ENCODE measurements at regions not wholly inside any gene's neighbourhood (a gene's known extent, or its start where the extent isn't known, plus 50 kb on each side); places are given as distances from the start of the nearest gene placed in this dataset.
"Not testable (repeated sequence)": the region's sequence is repeated elsewhere in the genome, so short reads cannot be mapped to it uniquely, and the experiment has no call there.

DNA sequence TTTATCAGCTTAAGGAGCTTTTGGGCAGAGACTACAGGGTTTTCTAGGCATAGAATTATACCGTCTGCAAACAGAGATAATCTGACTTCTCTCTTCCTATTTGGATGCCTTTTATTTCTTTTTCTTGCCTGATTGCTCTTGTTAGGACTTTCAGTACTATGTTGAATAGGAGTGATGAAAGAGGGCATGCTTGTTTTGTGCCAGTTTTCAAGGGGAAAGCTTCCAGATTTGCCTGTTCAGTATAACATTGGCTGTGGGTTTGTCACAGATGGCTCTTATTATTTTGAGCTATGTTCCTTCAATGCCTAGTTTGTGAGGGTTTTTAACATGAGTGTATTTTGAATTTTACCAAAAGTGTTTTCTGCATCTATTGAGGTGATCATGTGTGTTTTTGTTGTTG lies 192.8 kb upstream of the PHACTR1 start:
- FAIRE-seq, result no peak

DNA sequence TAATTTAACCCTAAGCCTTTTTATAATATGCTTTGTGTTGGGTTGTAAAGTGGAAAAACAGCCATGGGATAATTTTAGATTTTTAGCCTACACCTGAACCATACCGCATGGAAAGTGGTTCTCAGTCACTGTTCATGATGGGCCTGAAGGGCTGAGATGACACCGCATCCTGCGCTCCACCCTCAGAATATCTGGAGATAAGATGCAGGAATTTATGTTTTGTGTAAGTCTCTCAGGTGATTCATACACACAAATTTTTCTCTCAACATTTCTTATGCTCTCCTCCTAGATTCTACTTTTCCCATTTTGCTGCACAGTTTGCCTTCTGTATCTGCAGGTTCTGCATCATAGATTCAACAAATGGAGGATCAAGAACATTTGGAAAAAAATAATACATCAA lies 191.3 kb upstream of the PHACTR1 start:
- no peak for FAIRE-seq

DNA sequence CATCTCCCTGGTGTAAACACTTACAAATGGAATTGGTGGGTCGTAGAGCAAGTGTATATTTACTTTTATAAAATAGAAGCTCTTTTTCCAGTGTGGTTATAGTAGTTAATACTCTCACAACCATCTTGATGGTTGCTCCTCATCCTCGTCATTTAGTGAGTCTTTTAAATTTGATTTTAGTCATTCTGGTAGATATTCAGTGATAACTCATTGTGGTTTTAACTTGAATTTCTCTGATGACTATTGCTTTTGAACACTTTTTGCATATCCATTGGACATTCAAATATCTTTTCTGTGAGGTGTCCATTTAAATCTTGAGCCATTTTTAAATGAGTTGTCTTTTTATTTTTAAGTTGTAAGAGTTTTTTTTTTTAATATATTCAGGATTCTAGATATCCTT lies 189.2 kb upstream of the PHACTR1 start:
- FAIRE-seq, result no peak

DNA sequence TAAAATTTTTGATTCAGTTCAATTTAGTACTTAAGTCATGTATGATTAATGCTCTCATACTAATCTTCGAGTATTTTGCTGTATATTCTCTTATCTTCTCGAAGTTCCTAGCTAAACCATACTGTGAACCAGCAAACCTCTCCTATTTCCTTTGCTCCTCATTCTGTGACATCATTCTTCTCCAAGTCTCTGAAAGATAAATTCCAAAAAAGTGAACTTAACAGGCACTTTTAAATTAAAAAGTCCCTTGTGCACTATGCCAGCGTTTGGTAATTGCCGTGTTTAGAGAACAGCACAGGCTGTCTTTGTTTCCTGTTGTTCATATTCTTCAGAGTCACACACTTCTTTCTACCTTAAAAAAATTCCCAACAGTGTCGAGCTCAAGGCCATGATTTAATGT lies 188.4 kb upstream of the PHACTR1 start:
- no peak for FAIRE-seq

DNA sequence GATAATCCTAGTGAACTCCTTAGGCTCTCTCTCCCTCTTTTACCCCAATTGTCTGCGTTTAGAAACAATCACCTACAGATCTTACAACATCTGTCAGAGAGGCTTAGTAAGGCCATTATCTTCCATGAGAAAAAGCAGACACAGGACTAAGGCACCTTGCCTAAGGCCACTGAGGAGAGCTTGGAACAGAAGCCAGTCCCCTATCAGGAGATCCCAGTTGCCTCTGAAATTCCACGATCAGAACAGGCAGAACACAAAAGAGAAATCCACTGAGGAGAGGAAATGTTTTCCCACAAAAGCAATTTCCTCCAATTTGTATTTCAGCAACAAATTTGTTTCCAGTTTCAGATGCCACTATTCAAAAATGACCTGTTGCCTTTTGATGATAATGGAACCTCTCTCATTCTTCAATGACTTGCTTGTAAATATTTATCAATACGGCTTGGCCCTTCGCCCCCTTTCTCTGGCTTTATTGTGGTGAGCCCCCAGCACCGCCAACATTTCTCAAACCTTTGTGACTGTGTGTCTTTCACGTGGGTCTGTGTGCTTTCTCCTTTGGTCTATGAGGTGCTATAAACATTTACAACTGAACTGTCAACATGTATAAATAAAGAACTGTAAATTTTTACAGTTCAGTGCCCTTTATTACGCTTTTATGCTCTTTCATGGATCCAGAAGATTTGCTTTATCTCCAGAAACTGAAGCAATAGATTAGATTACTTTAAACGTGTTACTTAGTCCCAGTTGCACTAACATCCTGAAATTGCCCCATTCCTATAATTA lies 187.8 kb upstream of the PHACTR1 start:
- FAIRE-seq, result no peak

DNA sequence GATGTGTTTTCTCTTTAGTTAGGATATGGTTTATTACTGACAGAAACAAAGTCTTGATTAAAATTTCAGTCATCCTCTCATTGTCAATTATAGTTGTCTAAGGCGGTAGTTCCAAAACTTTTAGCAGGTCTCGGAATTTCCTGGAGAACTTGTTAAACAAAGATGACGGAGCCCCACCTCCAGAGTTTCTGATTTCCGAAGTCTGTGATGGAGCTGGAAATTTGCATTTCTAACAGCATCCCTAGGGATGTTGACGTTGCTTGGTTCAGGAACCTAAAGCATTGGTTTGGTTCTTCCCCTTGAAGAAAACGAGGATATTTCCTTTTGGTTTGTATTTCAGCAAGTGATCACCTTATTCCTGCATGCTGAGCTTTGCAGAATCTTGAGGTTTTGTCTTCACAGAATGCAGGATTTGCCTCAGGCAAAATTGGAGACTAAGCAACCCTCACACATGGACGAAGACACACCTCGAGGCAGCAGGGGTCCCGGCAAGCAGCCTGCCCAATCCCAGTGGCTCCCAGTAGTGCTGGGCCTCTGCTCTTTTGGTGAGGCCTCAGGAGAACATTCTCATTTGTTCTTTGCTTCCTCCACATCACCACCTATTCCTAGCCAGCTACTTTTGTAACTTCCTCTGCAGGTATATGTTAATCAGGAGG lies 187.1 kb upstream of the PHACTR1 start:
- no peak for FAIRE-seq

DNA sequence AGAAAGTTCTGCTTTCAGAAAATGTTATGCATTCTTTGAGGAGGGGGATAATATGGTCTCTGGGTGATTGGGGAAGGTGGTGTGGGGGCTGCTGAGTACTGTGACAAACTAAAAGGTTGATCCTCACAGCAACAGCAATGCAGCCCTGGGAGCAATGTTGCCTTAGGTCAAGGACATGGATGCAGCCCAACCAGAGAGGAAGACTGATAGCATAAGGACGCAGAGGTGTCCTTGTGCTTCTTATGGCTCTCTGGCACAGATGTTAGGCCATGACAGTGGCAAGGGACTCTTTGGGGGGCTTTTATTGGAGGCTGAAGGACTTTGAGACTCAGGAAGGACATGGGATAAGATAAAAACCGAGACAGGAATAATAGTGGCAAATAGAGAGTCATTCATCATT lies 186.2 kb upstream of the PHACTR1 start:
- no peak for FAIRE-seq

DNA sequence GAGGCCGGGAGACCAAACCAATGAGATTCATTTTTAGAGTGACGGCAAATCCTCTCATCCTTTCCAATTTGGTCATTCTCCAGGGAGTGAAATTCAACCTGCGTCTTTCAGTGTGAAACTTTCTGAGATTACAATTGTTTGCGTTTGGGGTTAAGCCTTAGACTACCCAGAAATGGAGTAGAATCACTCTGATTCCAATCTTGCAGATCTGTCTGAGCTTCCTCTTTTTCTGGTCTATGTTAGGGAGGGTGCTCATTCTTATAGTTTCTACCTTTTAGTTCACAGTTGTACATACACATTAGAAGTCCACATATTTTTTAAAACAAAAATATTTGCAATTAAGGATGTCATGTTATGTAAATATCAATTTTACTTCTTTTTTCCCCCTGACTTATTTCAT lies 183.0 kb upstream of the PHACTR1 start:
- FAIRE-seq, result no peak

DNA sequence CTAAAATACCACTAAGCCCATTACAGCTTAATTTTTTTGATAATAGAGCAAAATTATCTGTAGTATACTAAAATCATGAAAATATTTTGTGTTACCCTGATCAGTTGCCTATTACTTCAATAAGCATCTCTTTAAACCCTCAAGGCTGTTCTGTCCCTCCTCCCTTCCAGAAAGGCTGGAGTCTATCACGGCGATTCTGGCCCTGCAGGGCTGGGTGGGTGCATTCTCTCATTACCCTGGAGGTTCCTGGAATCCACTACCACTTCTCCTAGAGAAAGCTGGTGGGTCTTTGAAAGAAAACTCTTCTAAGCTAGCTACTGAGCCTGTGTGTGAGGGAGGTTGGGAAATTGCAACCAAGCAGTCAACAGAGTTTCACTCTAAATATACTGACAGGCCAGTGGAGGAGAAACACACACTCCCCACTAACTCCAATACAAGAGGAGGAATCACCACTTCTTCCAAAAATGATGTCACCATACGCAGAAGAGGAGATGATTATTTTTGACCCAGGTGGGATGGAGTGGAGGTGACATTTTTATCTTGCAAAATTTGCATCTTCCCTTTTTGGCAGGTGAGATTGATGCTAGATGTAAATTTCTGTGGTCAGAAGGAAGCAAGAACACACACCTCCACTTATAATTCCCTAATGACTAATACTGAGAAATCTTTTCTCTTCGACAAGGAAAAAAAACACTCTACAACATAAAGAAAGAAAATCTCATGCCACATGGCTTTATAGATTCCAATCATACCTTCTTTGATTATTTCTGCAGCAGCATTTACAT lies 182.3 kb upstream of the PHACTR1 start:
- FAIRE-seq, result no peak

DNA sequence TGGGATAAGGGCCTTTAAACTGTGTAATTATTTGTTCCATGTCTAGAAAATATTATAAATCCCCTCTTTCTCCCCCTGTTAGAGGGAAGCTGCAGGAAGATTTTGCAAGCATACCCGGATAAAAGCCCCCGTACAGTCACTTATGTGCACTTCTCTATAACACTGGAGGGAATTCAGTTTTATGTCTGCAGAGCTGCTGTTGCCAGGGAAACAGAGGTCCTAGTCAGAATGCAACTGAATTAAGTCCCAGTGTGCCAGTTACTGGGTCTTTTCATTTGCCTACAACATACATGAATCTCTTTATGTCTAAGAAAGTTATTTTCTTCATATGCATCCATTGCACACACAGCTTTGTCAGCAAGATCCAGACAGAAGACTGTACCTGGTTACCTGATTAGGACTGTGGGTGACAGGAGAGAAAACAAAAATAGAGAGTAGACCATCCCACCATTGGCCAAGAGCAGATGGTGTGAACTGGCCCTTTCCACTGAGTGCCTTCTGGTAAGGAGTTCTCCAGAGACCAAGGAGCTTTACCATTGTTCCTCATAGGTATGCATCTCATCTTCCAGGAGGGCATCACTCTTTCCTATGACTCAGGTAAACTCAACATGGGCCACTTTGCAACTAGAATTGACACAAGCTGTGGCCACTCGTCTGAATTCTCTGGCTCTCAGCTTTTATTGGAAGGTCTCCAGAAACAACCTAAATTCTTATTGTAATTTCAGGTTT lies 180.8 kb upstream of the PHACTR1 start:
- no peak for FAIRE-seq

DNA sequence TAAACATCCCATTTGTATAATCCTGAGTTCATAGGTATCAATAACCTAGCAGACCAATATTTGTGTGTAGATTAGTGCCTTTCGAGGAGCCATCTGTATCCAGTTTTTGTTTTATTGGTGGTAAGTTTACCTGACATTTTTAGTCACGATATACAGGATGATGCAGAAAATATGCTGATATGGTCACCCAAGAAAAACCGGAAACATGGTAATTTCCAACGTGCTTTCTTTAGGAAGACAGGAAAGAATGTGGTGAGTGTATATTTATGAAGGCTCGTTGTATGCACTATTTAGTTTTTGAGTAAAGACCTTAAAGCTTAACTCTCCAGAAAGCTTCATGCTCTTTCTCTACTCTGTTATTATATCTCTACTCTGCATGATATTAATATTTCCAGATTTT lies 180.2 kb upstream of the PHACTR1 start:
- FAIRE-seq, result no peak

DNA sequence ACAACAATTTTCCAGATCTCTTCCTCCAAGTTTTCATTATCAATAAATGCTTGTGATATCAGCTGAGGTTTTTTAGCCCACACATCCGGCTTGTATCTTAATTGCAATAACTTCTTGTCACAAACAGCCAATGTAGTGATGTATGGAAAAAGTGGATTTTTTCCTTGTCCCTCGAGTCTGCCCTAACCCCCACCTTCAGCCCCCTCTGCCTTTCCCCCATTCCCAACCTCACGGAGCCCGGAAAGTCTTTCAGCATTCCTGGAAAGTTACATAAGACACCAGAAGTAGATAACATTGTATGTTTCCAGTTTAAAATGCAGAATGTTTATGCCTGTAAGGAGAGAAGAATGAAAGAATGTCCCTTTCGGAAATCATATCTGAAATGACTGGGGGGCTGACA lies 179.2 kb upstream of the PHACTR1 start:
- FAIRE-seq, result no peak

DNA sequence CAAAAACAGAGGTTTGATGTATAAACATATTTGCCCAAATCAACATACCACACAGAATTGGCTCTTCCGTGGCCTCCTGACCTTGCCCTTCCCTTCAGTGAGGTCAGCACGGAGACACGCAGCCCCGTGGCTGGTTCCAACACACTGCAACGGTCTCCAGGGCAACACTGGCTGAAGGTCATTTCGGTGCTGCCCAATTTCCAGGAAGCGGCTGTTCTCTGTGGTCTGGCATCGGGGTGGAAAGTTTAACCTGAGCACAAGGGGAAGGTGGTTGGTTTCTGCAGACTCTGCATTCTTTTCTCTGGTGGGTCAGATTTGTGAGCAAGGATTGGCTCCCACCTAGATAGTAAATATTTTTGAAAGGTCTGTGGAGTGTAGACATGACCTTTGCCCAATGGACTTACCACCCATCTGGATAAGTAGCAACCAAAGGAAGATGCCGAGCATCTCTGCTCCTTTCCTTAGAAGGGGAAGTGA lies 177.6 kb upstream of the PHACTR1 start:
- FAIRE-seq, result no peak

DNA sequence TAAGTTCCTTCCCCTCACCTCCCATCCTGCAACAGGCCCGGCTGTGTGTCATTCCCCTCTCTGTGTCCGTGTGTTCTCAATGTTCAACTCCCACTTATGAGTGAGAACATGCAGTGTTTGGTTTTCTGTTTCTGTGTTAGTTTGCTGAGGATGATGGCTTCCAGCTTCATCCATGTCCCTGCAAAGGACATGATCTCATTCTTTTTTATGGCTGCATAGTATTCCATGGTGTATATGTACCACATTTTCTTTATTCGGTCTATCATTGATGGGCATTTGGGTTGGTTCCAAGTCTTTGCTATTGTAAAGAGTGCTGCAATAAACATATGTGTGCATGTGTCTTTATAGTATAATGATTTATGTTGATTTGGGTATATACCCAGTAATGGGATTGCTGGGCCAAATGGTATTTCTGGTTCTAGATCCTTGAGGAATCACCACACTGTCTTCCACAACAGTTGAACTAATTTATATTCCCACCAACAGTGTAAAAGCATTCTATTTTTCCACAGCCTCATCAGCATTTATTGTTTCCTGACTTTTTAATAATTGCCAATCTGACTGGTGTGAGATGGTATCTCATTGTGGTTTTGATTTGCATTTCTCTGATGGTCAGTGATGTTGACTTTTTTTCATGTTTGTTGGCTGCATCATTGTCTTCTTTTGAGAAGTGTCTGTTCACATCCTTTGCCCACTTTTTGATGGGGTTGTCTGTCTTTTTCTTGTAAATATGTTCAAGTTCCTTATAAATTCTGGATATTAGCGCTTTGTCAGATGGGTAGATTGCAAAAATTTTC lies 174.1 kb upstream of the PHACTR1 start:
- not testable (repeated sequence) for FAIRE-seq

DNA sequence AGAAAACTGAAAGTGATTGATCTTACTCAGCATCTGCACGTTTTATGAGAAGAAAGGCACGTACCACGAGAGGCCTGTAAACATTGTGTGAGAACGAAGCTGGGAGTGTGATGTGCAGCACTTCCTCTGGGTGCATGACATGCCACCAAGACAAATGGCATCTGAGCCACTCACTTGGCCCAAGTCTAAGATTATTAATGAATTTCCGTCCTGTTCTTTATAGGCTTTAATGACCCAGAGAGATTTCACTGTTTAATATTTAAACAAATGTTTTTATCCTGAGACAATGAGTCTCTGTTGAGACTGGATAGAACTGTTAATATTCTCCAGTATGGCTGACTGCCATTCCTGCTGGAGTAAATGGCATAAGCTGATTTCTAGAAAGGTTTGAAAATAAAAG lies 172.6 kb upstream of the PHACTR1 start:
- no peak for FAIRE-seq

DNA sequence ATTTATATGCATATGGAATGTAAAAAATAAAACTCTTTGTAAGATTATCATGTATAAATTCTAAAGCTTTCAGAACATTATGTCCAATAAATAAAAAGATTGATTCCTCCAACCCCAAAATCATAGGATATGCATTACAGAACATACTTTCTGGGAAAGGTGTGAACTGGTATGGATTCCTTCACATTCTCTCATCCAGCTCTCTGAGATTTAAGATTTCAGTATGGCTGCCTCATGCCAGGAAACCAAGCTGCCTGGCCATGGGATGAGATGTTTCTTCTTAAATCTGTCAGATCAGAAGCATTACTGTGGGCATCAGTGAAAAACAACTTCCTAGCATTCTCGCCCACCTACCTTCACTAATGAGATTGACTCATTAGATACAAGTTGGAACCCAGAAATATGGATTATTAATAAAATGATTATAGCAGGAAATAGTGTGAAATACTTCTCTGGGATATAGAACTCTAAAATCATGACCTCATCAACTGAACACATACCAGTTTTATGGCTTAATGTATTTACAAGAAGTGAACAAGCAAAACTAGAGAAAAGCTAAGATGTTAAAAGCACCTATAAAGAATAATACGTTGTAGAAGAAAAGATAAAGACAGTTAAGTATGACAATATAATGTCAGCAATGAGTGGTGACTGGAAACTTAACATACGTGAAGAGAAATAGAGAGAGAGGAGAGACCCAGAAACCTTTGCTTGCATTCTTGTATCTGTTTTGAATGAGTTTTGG lies 171.6 kb upstream of the PHACTR1 start:
- FAIRE-seq, result no peak

DNA sequence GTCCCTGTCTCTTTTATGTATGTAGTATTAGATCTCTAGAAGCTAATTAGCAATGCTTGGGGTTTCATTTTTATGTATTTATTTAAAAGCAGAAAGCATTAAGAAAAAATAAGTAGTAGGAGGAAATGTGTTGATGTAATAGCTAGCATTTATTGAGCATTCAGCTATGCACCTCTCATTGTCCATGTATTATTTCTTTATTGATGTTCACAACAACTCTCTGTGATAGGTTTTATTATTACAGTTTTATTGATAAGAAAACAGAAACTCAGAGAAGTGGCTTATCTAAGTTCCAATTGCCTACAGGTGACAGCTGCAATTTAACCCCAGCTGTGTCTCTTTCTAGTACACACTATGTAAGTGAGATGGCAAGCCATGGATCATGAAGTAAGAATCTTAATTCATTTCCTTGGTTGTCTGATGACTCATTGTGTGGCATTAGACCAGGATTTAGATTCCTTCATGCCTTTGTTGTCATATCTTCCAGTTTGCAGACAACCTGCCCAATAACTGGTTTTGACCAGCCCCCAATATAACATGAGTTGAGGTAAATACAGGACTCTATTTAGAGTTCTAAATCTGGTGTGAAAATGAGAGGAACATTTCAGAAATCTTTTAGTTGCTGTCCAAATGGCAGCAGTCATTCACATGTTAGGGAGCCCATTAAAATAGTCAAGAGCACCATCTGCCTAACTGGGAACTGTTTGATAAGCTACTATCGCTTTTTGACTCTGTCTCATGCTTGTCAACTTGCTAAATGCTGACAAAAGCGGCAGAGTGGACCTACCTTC lies 170.8 kb upstream of the PHACTR1 start:
- no peak for FAIRE-seq

DNA sequence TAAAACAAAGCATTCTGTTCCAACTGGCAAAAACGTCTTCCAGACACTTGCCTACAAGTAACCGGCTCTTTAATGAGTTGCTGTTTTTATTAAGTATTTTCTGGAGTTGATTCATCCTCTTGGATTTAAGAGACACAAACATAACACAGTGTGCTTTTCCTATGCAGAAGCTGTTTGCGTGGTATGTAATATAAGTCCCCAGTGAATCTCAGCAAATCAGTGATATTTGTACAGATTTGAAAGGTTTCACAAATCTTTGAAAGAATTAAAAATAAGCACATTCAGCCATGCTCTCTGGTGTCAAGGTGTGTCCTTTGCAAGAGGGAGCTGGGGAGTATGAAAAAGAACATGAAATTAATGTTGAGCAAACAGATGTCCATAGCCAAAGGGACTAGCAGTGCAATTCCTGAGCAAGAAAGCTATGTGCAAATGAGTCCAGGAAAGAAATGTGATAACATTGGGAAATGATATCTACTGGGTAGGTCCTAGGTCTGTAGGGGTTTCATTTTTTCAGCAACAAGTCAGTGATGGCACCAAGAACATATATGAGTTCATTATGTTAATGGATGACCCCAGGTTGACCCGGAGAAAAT lies 170.1 kb upstream of the PHACTR1 start:
- no peak for FAIRE-seq

DNA sequence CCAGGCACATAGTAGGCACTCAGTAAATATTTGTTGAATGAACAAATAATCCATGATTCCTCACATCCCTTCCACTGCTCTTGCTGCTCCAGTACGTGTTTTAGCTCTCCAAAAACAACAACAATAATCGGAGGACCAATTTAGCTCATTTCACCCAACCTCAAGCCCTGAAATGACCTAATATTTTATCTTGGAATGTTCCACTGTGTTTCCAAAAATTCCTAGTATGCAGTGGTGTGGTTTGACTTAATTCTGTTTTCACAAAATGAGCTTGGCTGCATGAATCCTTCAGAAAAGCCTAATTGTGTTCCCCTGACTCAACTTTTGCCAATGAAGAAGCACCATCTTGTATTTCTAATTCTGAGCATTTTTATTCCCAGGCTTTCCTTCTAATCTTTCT lies 168.0 kb upstream of the PHACTR1 start:
- no peak for FAIRE-seq

DNA sequence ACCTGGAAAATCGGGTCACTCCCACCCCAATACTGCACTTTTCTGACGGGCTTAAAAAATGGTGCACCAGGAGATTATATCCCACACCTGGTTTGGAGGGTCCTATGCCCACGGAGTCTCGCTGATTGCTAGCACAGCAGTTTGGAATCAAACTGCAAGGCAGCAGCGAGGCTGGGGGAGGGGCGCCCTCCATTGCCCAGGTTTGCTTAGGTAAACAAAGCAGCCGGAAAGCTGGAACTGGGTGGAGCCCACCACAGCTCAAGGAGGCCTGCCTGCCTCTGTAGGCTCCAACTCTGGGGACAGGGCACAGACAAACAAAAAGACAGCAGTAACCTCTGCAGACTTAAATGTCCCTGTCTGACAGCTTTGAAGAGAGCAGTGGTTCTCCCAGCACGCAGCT lies 167.1 kb upstream of the PHACTR1 start:
- FAIRE-seq, result not testable (repeated sequence)
